GM12875 (cell line): ENCODE measurements at regions not wholly inside any gene's neighbourhood (a gene's known extent, or its start where the extent isn't known, plus 50 kb on each side); places are given as distances from the start of the nearest gene placed in this dataset.
"Not testable (repeated sequence)": the region's sequence is repeated elsewhere in the genome, so short reads cannot be mapped to it uniquely, and the experiment has no call there.

ENCODE experiments used
- H3K4me3 ChIP-seq: one replicate; pipeline ENCODE4 v1.5.1; 2011; ENCODE audit warnings: low read depth, low read length, control low read depth
- CTCF ChIP-seq: IDR thresholded peaks from 2 replicates; pipeline ENCODE4 v1.5.1; 2011; ENCODE audit warnings: low read depth, mild to moderate bottlenecking, control low read depth, inconsistent platforms, low read length, moderate library complexity, borderline replicate concordance; ENCODE audit not compliant: insufficient read depth

GRCh38 chr3:84717894-84718293 lies 240.9 kb upstream of the CADM2 start:
- no peak overlapping the region for H3K4me3 ChIP-seq
- TF ChIP-seq CTCF, result no peak

GRCh38 chr3:84724877-84725276 lies 233.9 kb upstream of the CADM2 start:
- no peak overlapping the region for H3K4me3 ChIP-seq
- no peak for TF ChIP-seq CTCF

- no peak overlapping the region for H3K4me3 ChIP-seq
- no peak for TF ChIP-seq CTCF
Observed at GRCh38 chr3:84727616-84728015, 231.2 kb upstream of the CADM2 start.

GRCh38 chr3:84734731-84735130 lies 224.1 kb upstream of the CADM2 start:
- H3K4me3 ChIP-seq, result not testable (repeated sequence)

- no peak for TF ChIP-seq CTCF
- H3K4me3 ChIP-seq, result no peak overlapping the region
Observed at GRCh38 chr3:84738086-84738485, 220.7 kb upstream of the CADM2 start.

- TF ChIP-seq CTCF, result no peak
- H3K4me3 ChIP-seq, result no peak overlapping the region
Observed at GRCh38 chr3:84742915-84743425, 215.8 kb upstream of the CADM2 start.

- no peak overlapping the region for H3K4me3 ChIP-seq
- TF ChIP-seq CTCF, result no peak
Observed at GRCh38 chr3:84744130-84744529, 214.7 kb upstream of the CADM2 start.

GRCh38 chr3:84755860-84756259 lies 202.9 kb upstream of the CADM2 start:
- TF ChIP-seq CTCF, result no peak
- no peak overlapping the region for H3K4me3 ChIP-seq
